ENCODE measurements at regions not wholly inside any gene's neighbourhood (a gene's known extent, or its start where the extent isn't known, plus 50 kb on each side); places are given as distances from the start of the nearest gene placed in this dataset.

GRCh38 chr1:184162281-184162680 is 110.8 kb downstream of the TSEN15 start:
- no peak for TF ChIP-seq CTCF (IDR thresholded peaks at IDR 0.05)
- DNase-seq (ENCODE audit: low spot score) (no peak), ATAC-seq (ENCODE audit: low FRiP score) (no peak)

DNA sequence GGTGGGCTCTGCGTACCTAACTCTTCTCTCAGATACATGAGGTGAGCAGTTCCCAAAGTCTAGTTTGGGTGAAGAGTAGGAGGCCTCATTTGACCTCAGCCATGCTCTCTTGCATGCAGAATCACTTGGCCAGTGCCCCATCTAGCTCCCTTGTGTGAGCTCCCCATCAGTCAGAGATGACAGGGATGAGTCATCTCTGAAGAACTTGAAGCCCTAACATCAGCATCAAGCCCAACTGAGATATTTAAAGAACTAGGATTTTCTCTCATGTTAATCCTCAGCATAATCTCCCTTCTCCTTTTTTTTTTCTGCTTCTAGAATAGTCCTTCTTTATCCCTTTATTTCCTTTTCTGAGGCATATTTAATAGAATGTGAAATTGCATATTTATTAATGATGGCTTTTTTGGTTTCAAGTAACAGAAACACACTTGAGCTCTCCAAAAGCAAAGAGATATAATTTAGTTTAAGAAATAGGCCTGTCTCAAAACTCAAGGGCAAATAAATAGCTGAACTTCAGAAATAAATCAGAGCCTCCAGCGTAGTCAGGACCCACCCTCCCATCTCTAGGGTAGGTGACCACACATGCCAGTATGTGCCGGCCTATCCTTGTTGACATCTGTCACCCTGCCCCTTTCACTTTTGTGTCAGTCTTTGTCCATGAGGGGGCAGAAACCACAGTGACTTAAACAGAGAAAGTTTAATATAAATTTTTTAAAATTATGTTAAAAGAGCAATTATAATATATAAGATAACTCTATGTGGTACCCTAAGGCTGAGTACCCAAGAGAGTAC is 112.3 kb downstream of the TSEN15 start:
- peak; percentile 12 for ATAC-seq (ENCODE audit: low FRiP score)
- no peak for TF ChIP-seq CTCF (IDR thresholded peaks at IDR 0.05)
- no peak for DNase-seq (ENCODE audit: low spot score)

DNA sequence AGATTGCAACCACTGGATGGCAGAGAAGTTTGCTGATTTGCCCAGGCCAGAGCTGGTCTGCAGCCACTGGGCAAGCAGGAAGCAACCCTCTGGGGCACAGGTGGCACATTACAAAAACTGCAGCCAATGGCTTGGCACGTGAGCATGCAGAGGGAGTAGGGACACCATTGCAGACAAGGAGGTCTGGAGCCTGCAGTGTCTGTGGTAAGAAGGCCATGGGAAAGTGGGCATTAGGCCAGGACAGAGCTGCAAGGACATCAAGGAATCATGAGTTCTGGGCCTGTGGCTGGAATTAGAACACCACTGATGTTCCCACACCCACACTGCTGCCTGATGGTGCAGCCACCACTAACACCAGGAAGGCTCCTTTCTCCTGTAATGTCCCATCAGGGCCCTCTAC is 113.0 kb downstream of the TSEN15 start:
- no peak for TF ChIP-seq CTCF (IDR thresholded peaks at IDR 0.05)
- ATAC-seq (ENCODE audit: low FRiP score): no peak
- no peak for DNase-seq (ENCODE audit: low spot score)

GRCh38 chr1:184166485-184166884 is 115.0 kb downstream of the TSEN15 start:
- DNase-seq (ENCODE audit: low spot score) (no peak), ATAC-seq (ENCODE audit: low FRiP score) (no peak)
- no peak for TF ChIP-seq CTCF (IDR thresholded peaks at IDR 0.05)

- ATAC-seq (ENCODE audit: low FRiP score) (no peak), DNase-seq (ENCODE audit: low spot score) (no peak)
- no peak for TF ChIP-seq CTCF (IDR thresholded peaks at IDR 0.05)
Measured at GRCh38 chr1:184167352-184167751, 115.8 kb downstream of the TSEN15 start.

DNA sequence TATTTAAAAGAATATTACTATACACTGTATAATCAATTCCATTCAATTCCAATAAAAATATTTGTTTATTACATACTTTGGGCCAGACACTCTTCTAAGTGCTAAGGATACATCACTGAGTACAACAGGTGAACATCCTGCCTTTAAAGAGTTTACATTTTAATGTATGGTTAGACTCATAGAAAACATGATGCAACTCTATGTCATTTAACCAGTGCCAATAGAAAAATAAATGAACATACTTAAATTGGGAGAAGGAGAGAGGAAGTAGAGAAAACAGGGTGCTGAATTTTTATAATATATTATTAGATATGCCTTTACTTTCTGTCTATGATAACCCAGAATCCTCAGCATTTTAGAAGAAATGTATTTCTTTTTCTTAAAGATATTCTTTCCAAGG is 119.2 kb downstream of the TSEN15 start:
- no peak for TF ChIP-seq CTCF (IDR thresholded peaks at IDR 0.05)
- ATAC-seq (ENCODE audit: low FRiP score): no peak

DNA sequence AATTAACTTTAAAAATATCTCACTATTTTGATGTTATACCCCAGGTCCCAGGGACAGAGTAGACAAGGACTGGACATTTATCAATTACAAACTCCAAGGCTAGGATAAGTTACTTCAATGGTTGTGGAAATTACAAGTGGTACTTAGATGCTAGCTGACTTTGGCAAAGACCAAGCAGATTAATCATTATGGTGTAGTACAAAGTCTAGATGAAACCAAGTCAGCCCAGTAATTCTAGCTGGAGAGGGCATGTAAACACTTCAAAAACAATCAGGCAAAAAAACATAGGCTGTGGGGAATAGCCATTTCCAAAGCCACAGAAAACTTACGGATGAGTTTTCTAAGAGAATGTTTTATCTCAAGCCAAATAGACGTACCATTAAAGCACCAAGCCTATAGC is 124.5 kb downstream of the TSEN15 start:
- ATAC-seq (ENCODE audit: low FRiP score): no peak
- DNase-seq (ENCODE audit: low spot score): no peak
- no peak for TF ChIP-seq CTCF (IDR thresholded peaks at IDR 0.05)

More for the DNA sequence above, 119.2 kb downstream of the TSEN15 start:
- no peak for DNase-seq (ENCODE audit: low spot score)

Data from omental fat pad (tissue), 3 donors.